GM12878 (cell line): ENCODE measurements at regions not wholly inside any gene's neighbourhood (a gene's known extent, or its start where the extent isn't known, plus 50 kb on each side); places are given as distances from the start of the nearest gene placed in this dataset.

ENCODE experiments used
- ATAC-seq: fragments of 200-7000 bp; cut with Tn5 transposase; 3 replicates; pipeline ENCODE4 v1.9.1; 2020; ENCODE audit warnings: mild to moderate bottlenecking, moderate library complexity
- BruUV-seq: library from RNA; stranded (reverse); fragments of 400-500 nt; replicated peaks from 2 replicates; lab custom pipeline; 2021; lab: Mats Ljungman, UMichigan
- CTCF ChIA-PET: fragments of 300-600 bp; sonication (Branson Sonifier 250); formaldehyde crosslinking; extraction: SDS; loops from one replicate; lab custom pipeline; 2021; ENCODE audit warnings: inconsistent platforms; lab: Yijun Ruan, JAX
- POLR2A ChIA-PET: fragments of 350-600 bp; formaldehyde crosslinking; extraction: SDS; loops from one replicate; lab custom pipeline; 2021; ENCODE audit warnings: inconsistent platforms; lab: Charles Lee
- RAD21 ChIA-PET: fragments of 300-600 bp; sonication (Branson Sonifier 250); formaldehyde crosslinking; loops from one replicate; lab custom pipeline; 2023; ENCODE audit warnings: antibody characterized with exemption; ENCODE audit not compliant: unreplicated experiment; lab: Charles Lee
- SMC1A ChIA-PET: fragments of 300-600 bp; sonication (Branson Sonifier 250); formaldehyde crosslinking; loops from one replicate; lab custom pipeline; 2023; ENCODE audit not compliant: unreplicated experiment, uncharacterized antibody; lab: Charles Lee
- DNase-seq: peaks from one replicate; pipeline ENCODE4 v3.0.0-alpha.2; 2011; ENCODE audit warnings: low read depth, low spot score
- FAIRE-seq: peaks from 3 replicates; lab custom pipeline; 2011; peaks lifted over from hg19 to GRCh38; lab: Jason Lieb, UNC
- H2AFZ ChIP-seq: 2 replicates; pipeline ENCODE4 v1.6.0; 2011; ENCODE audit warnings: low read depth, low read length, control low read depth; ENCODE audit not compliant: control insufficient read depth
- H3K27ac ChIP-seq: 2 replicates; pipeline ENCODE4 v1.5.1; 2011; ENCODE audit warnings: control low read depth; ENCODE audit not compliant: control insufficient read depth, insufficient read depth
- H3K27me3 ChIP-seq, 2 experiments: replicated peaks in 1 of 2; 2 replicates each; pipeline versions ENCODE4 v1.6.0 to v1.6.1; 2011; ENCODE audit warnings: low read length in 1 of 2; ENCODE audit not compliant: control insufficient read depth in 2 of 2, insufficient read depth in 2 of 2
- H3K36me3 ChIP-seq, 2 experiments: 2 replicates each; pipeline ENCODE4 v1.5.1; 2011; ENCODE audit warnings: low read length in 1 of 2; ENCODE audit not compliant: control insufficient read depth in 2 of 2, insufficient read depth in 2 of 2
- H3K4me1 ChIP-seq: 2 replicates; pipeline ENCODE4 v1.6.1; 2011; ENCODE audit warnings: mild to moderate bottlenecking, low read length, moderate library complexity, mixed read lengths; ENCODE audit not compliant: control insufficient read depth, insufficient read depth
- H3K4me2 ChIP-seq: 2 replicates; pipeline ENCODE4 v1.6.0; 2011; ENCODE audit warnings: control low read depth; ENCODE audit not compliant: control insufficient read depth, insufficient read depth
- H3K4me3 ChIP-seq: fragments of 200-600 bp; sonication (generic); 2 replicates; pipeline ENCODE4 v1.5.1; 2016
- H3K79me2 ChIP-seq: 2 replicates; pipeline ENCODE4 v1.6.0; 2011; ENCODE audit warnings: low read length; ENCODE audit not compliant: control insufficient read depth, insufficient read depth
- H3K9ac ChIP-seq: 2 replicates; pipeline ENCODE4 v1.8.0; 2011; ENCODE audit warnings: low read length, control low read depth, mixed read lengths; ENCODE audit not compliant: control insufficient read depth, insufficient read depth
- H3K9me3 ChIP-seq: replicated peaks from 3 replicates; pipeline ENCODE4 v1.5.1; 2011; ENCODE audit warnings: mild to moderate bottlenecking, low read length; ENCODE audit not compliant: control insufficient read depth, insufficient read depth
- H4K20me1 ChIP-seq: 2 replicates; pipeline ENCODE4 v1.6.0; 2011; ENCODE audit not compliant: control insufficient read depth, insufficient read depth
- ASH2L ChIP-seq: fragments of 300-600, 200-600 bp; sonication (generic); IDR thresholded peaks from 2 replicates; pipeline ENCODE4 v1.6.1; 2017; ENCODE audit warnings: low read depth, mild to moderate bottlenecking, borderline replicate concordance
- CBX3 ChIP-seq: fragments of 200-600 bp; sonication (generic); IDR thresholded peaks from 2 replicates; pipeline ENCODE4 v1.6.1; 2016; ENCODE audit warnings: low read depth, borderline replicate concordance
- FOXK2 ChIP-seq: fragments of 450-650 bp; IDR thresholded peaks from 2 replicates; pipeline ENCODE4 v1.6.1; 2017; ENCODE audit warnings: mild to moderate bottlenecking, moderate library complexity
- KLF5 ChIP-seq: fragments of 450-650 bp; IDR thresholded peaks from 2 replicates; pipeline ENCODE4 v1.6.1; 2014; ENCODE audit warnings: mild to moderate bottlenecking; ENCODE audit not compliant: partially characterized antibody
- POU2F2 ChIP-seq: IDR thresholded peaks from 3 replicates; pipeline ENCODE4 v1.6.1; 2011; ENCODE audit warnings: low read depth, mild to moderate bottlenecking, low read length, borderline replicate concordance
- RFX5 ChIP-seq: IDR thresholded peaks from 2 replicates; pipeline ENCODE4 v1.6.1; 2011; ENCODE audit warnings: low read depth, low read length, improper control_type of control experiment
- SREBF2 ChIP-seq: IDR thresholded peaks from 2 replicates; pipeline ENCODE4 v1.6.1; 2012; ENCODE audit warnings: mild to moderate bottlenecking, low read length
- SUPT20H ChIP-seq: IDR thresholded peaks from 2 replicates; pipeline ENCODE4 v1.6.1; 2011; ENCODE audit warnings: low read depth, mild to moderate bottlenecking, low read length, moderate library complexity, borderline replicate concordance; ENCODE audit not compliant: control insufficient read depth
- TAF1 ChIP-seq: IDR thresholded peaks from 2 replicates; pipeline ENCODE4 v1.6.1; 2011; ENCODE audit warnings: mild to moderate bottlenecking, low read depth, low read length, borderline replicate concordance
- WRNIP1 ChIP-seq: IDR thresholded peaks from 2 replicates; pipeline ENCODE4 v1.6.1; 2011; ENCODE audit warnings: low read depth, low read length, improper control_type of control experiment, borderline replicate concordance
- ZNF217 ChIP-seq: fragments of 450-650 bp; IDR thresholded peaks from 2 replicates; pipeline ENCODE4 v1.6.1; 2017; ENCODE audit warnings: antibody characterized with exemption, mild to moderate bottlenecking
- ZNF24 ChIP-seq: fragments of 450-650 bp; IDR thresholded peaks from 2 replicates; pipeline ENCODE4 v1.6.1; 2017; ENCODE audit warnings: antibody characterized with exemption, mild to moderate bottlenecking
- WGBS: methylation state at CpG from one replicate; pipeline ENCODE4 v1.1.6; 2016; ENCODE audit warnings: low lambda C conversion rate; ENCODE audit not compliant: insufficient replicate concordance, insufficient coverage; ENCODE audit errors: missing lambda C conversion rate; 5-methylcytosine and 5-hydroxymethylcytosine counted together
- in situ Hi-C: fragments of 300-500 bp; cut with MboI; formaldehyde crosslinking; loops from 9 replicates; pipeline ENCODE4 v1.14.3; 2018; ENCODE audit warnings: mixed read lengths
- intact Hi-C: fragments of 100-400 bp; cut with micrococcal nuclease; formaldehyde crosslinking; loops from one replicate; pipeline ENCODE4 v1.14.2; 2022; ENCODE audit not compliant: unreplicated experiment
- TF ChIP-seq, protein P1 (sequence below): fragments of 450-650 bp; IDR thresholded peaks from 2 replicates; pipeline ENCODE4 v1.6.1; 2017; ENCODE audit warnings: mild to moderate bottlenecking, low read depth, inconsistent platforms; ENCODE audit not compliant: poor library complexity, severe bottlenecking
- TF ChIP-seq, protein P2 (sequence below): fragments of 450-650 bp; IDR thresholded peaks from 2 replicates; pipeline ENCODE4 v1.6.1; 2016; ENCODE audit warnings: mild to moderate bottlenecking, moderate library complexity, borderline replicate concordance

DNA sequence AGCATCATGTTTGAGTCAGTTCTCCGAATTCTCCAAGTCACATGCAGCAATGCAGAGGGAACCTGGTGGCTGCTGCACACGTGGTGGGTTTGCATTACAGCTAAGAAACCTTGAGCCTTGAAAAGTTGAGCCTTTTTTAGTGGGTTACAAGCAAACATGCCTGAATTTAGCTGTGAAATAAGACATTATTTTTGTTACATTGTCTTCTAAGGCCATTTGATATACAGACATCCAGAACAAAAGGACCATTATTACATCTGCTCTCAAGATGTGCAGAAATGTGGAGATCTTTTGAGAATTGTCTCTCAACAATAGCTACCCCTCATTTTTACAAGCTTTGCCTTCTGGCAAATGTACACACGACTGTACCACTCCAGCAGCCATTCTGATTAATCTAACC lies 720.5 kb upstream of the SLC35B3 start:
- ChIA-PET POLR2A (no interaction called here), RAD21 (no interaction called here), CTCF (no interaction called here), SMC1A (no interaction called here)
- ATAC-seq (no peak), FAIRE-seq (no peak), DNase-seq (no peak)
- 0% methylated on average over 3 of the region's 3 CpGs for WGBS
- no peak overlapping the region for H3K27ac ChIP-seq
- in situ Hi-C loops (no loop called here), intact Hi-C loops (no loop called here)
- no peaks in the 10 kb centered on the region for H3K4me1 ChIP-seq
- no peak overlapping the region for H3K9ac ChIP-seq
- TF ChIP-seq ZNF24 (no peak), POU2F2 (no peak), RFX5 (no peak), TAF1 (no peak), SREBF2 (no peak), ZNF217 (no peak), FOXK2 (no peak), SUPT20H (no peak), ASH2L (no peak), WRNIP1 (no peak), KLF5 (no peak), CBX3 (no peak)
- TF ChIP-seq, protein P1, sequence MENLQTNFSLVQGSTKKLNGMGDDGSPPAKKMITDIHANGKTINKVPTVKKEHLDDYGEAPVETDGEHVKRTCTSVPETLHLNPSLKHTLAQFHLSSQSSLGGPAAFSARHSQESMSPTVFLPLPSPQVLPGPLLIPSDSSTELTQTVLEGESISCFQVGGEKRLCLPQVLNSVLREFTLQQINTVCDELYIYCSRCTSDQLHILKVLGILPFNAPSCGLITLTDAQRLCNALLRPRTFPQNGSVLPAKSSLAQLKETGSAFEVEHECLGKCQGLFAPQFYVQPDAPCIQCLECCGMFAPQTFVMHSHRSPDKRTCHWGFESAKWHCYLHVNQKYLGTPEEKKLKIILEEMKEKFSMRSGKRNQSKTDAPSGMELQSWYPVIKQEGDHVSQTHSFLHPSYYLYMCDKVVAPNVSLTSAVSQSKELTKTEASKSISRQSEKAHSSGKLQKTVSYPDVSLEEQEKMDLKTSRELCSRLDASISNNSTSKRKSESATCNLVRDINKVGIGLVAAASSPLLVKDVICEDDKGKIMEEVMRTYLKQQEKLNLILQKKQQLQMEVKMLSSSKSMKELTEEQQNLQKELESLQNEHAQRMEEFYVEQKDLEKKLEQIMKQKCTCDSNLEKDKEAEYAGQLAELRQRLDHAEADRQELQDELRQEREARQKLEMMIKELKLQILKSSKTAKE: no peak
- TF ChIP-seq, protein P2, sequence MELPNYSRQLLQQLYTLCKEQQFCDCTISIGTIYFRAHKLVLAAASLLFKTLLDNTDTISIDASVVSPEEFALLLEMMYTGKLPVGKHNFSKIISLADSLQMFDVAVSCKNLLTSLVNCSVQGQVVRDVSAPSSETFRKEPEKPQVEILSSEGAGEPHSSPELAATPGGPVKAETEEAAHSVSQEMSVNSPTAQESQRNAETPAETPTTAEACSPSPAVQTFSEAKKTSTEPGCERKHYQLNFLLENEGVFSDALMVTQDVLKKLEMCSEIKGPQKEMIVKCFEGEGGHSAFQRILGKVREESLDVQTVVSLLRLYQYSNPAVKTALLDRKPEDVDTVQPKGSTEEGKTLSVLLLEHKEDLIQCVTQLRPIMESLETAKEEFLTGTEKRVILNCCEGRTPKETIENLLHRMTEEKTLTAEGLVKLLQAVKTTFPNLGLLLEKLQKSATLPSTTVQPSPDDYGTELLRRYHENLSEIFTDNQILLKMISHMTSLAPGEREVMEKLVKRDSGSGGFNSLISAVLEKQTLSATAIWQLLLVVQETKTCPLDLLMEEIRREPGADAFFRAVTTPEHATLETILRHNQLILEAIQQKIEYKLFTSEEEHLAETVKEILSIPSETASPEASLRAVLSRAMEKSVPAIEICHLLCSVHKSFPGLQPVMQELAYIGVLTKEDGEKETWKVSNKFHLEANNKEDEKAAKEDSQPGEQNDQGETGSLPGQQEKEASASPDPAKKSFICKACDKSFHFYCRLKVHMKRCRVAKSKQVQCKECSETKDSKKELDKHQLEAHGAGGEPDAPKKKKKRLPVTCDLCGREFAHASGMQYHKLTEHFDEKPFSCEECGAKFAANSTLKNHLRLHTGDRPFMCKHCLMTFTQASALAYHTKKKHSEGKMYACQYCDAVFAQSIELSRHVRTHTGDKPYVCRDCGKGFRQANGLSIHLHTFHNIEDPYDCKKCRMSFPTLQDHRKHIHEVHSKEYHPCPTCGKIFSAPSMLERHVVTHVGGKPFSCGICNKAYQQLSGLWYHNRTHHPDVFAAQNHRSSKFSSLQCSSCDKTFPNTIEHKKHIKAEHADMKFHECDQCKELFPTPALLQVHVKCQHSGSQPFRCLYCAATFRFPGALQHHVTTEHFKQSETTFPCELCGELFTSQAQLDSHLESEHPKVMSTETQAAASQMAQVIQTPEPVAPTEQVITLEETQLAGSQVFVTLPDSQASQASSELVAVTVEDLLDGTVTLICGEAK: no peak
- H3K4me3 ChIP-seq: no peak overlapping the region
- H3K9me3 ChIP-seq: no peaks in the 10 kb centered on the region
- no peaks in the 10 kb centered on the region for H3K79me2 ChIP-seq
- no peaks in the 10 kb centered on the region for H3K36me3 ChIP-seq
- H4K20me1 ChIP-seq: no peaks in the 10 kb centered on the region
- no TSS peak for BruUV-seq
- no peak overlapping the region for H3K4me2 ChIP-seq
- no peak overlapping the region for H2AFZ ChIP-seq
- no peaks in the 10 kb centered on the region for H3K27me3 ChIP-seq
